Esophagus muscularis mucosa (tissue), 4 donors: ENCODE measurements at regions not wholly inside any gene's neighbourhood (a gene's known extent, or its start where the extent isn't known, plus 50 kb on each side); places are given as distances from the start of the nearest gene placed in this dataset.
A peak's percentile ranks its signal among the peaks of the same experiment; 100 is the strongest.

ENCODE experiments used
- DNase-seq: peaks from one replicate; pipeline ENCODE4 v3.0.0-alpha.2; 2017; ENCODE audit errors: extremely low spot score
- H3K27ac ChIP-seq, 4 donors: fragments of 200-600 bp; sonication (generic); replicated peaks in 1 of 4; 1 replicate in 3 of 4; 2 replicates in 1 of 4; pipeline ENCODE4 v1.5.1; 2016 to 2019; ENCODE audit warnings: mild to moderate bottlenecking in 1 of 4
- H3K27me3 ChIP-seq, 4 donors: fragments of 200-600 bp; sonication (generic); one replicate each; pipeline versions ENCODE4 v1.5.1 to v1.6.0; 2016 to 2019
- H3K36me3 ChIP-seq, 4 donors: fragments of 200-600 bp; sonication (generic); one replicate each; pipeline ENCODE4 v1.5.1; 2016 to 2019
- H3K4me1 ChIP-seq, 4 donors: fragments of 200-600 bp; sonication (generic); one replicate each; pipeline ENCODE4 v1.5.1; 2016 to 2019
- H3K4me3 ChIP-seq, 4 donors: fragments of 200-600 bp; sonication (generic); 1 replicate in 2 of 4; 2 replicates in 2 of 4; pipeline ENCODE4 v1.5.1; 2016 to 2019; ENCODE audit warnings: mild to moderate bottlenecking in 4 of 4, moderate library complexity in 1 of 4
- H3K9me3 ChIP-seq, 4 donors: fragments of 200-600 bp; sonication (generic); 1 replicate in 3 of 4; 2 replicates in 1 of 4; pipeline ENCODE4 v1.5.1; 2016 to 2019
- EP300 ChIP-seq: sonication (generic); formaldehyde crosslinking; IDR thresholded peaks from one replicate; pipeline ENCODE4 v1.6.1; 2017; ENCODE audit warnings: antibody characterized with exemption
- POLR2A ChIP-seq: fragments of 450-650 bp; IDR thresholded peaks from one replicate; pipeline ENCODE4 v1.6.1; 2017; ENCODE audit warnings: antibody characterized with exemption, moderate library complexity, mild to moderate bottlenecking, low read depth
- POLR2AphosphoS5 ChIP-seq, 2 donors: sonication (generic); formaldehyde crosslinking; IDR thresholded peaks; one replicate each; pipeline ENCODE4 v1.6.1; 2017; ENCODE audit warnings: antibody characterized with exemption in 2 of 2
- WGBS: methylation state at CpG from one replicate; pipeline ENCODE4 v1.1.5; 2018; 5-methylcytosine and 5-hydroxymethylcytosine counted together
- intact Hi-C: fragments of 100-400 bp; cut with DNase I; formaldehyde crosslinking; loops from one replicate; pipeline ENCODE4 v1.15.1; 2023
- TF ChIP-seq, protein P1 (sequence below), 3 experiments: fragments of 200-600 bp in 2 of 3; fragments of 450-650 bp in 1 of 3; sonication (generic) in 2 of 3; IDR thresholded peaks; one replicate each; pipeline ENCODE4 v1.5.1; 2017 to 2019; ENCODE audit warnings: antibody characterized with exemption in 3 of 3, mild to moderate bottlenecking in 2 of 3, moderate library complexity in 1 of 3

DNA sequence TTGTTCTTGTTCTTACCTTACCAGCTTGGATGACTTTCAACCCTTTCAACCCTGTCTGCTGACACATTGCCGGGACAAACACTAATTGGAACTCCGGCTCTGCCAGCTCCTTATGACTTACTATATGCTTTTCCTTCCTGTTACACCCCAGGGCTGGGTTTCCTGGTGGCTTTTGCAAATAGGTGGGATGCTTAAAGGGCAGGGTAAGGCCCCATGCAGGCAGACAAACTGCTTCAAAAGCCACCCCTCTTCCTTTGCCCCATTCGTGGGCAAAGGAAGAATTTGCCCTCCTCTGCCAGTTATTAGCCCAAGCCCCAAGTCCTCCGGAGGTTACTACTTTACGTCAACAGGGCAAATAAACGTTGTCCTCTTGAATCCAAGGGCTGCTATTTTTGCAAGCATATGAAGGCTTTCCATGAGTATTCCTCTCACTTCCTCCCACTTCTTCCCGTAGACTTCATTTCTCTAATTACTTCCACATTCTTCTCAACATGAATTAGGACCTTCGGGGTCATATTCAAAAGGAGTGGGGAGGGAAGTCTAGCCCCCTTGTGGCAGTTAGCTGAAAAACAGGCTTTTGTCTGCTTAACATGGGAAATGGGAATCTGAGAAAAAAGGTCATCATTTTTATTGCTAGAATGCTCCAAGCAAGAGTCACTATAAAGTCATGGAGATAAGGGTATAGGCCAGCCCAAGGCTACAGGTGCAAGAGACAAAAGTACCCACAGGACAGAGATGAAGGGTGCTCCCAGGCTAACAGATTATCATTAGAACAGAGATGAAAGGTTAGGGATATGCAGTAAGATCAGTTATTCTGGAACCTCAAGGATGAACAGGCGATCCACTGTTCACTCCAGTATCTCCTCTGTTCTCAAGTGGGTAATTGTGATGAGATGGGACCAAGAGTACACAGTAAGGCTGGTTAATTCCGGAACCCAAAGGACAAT is 56.3 kb upstream of the FSTL1 start:
- 53% methylated on average over 10 of the region's 10 CpGs for WGBS
- TF ChIP-seq EP300, result no peak
- TF ChIP-seq, protein P1, sequence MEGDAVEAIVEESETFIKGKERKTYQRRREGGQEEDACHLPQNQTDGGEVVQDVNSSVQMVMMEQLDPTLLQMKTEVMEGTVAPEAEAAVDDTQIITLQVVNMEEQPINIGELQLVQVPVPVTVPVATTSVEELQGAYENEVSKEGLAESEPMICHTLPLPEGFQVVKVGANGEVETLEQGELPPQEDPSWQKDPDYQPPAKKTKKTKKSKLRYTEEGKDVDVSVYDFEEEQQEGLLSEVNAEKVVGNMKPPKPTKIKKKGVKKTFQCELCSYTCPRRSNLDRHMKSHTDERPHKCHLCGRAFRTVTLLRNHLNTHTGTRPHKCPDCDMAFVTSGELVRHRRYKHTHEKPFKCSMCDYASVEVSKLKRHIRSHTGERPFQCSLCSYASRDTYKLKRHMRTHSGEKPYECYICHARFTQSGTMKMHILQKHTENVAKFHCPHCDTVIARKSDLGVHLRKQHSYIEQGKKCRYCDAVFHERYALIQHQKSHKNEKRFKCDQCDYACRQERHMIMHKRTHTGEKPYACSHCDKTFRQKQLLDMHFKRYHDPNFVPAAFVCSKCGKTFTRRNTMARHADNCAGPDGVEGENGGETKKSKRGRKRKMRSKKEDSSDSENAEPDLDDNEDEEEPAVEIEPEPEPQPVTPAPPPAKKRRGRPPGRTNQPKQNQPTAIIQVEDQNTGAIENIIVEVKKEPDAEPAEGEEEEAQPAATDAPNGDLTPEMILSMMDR (IDR thresholded peaks at IDR 0.05), result peak; percentile 58 to 71 (median 65)
- Histone ChIP-seq H3K27me3 (no peaks in the 10 kb centered on the region), H3K27ac (peak overlapping the region in 3 of 4 donors; percentile 25 to 44 (median 40)), H3K36me3 (no peaks in the 10 kb centered on the region), H3K4me1 (peaks cover 16 to 27% (median 21%) of the 10 kb centered on the region in 4 donors), H3K9me3 (no peaks in the 10 kb centered on the region), H3K4me3 (peak overlapping the region in 2 of 4 donors; percentile 4 to 21)
- DNase-seq, result peak; percentile 91
- intact Hi-C loops, result loop anchor here (5.0 to 10.0 kb wide), 3 partner anchors 50 to 162 kb away; partner anchors contain the start of gene LRRC58

DNA sequence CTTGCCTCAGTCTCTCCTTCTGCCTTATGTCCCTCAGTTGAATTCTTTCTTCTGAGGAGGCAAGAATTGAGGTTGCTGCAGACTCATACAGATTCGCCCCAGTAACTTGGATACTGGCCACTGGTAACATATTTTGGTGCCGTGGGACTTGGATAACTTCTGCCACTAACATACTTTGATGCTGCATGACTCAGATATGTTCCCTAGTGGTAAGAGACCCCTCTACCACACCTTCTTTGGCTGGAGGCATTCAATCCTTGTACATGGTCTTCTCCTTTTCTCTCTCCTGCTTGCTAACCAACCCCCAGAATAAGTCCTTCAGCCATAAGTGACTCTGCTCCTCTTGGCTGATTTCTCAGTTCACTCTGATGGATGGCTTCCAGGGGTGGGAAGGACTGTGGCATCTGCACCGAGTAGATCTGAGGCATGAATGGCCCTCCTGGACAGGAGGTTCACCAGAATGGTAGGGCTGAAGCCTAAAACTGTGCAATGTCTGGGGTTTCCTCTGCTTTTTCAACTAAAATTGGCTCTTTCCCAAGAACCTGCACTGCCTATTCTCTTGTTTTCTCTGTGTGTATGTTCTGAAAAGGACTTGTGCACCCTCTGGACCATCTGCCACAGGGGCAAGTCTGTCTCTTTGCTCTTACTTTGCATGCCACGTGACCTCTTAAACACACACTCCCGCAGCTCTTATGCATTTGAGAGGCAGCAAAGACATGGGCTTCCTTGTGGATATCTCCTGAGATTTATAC is 55.5 kb upstream of the FSTL1 start:
- DNase-seq, result peak; percentile 47
- H3K27me3 ChIP-seq, result no peaks in the 10 kb centered on the region
- no peaks in the 10 kb centered on the region for H3K36me3 ChIP-seq
- no peaks in the 10 kb centered on the region for H3K9me3 ChIP-seq
- TF ChIP-seq, protein P1 (IDR thresholded peaks at IDR 0.05), result no peak
- TF ChIP-seq POLR2AphosphoS5 (IDR thresholded peaks at IDR 0.05) (no peak), EP300 (no peak), POLR2A (no peak)
- intact Hi-C loops, result loop anchor here (5.0 to 10.0 kb wide), 3 partner anchors 51 to 161 kb away; partner anchors contain the start of gene LRRC58
- H3K4me3 ChIP-seq, result no peak overlapping the region
- WGBS, result 39% methylated on average over 4 of the region's 5 CpGs
- H3K4me1 ChIP-seq, result peaks cover 16 to 22% (median 20%) of the 10 kb centered on the region in 4 donors
- peak overlapping the region in 3 of 4 donors; percentile 25 to 44 (median 40) for H3K27ac ChIP-seq

DNA sequence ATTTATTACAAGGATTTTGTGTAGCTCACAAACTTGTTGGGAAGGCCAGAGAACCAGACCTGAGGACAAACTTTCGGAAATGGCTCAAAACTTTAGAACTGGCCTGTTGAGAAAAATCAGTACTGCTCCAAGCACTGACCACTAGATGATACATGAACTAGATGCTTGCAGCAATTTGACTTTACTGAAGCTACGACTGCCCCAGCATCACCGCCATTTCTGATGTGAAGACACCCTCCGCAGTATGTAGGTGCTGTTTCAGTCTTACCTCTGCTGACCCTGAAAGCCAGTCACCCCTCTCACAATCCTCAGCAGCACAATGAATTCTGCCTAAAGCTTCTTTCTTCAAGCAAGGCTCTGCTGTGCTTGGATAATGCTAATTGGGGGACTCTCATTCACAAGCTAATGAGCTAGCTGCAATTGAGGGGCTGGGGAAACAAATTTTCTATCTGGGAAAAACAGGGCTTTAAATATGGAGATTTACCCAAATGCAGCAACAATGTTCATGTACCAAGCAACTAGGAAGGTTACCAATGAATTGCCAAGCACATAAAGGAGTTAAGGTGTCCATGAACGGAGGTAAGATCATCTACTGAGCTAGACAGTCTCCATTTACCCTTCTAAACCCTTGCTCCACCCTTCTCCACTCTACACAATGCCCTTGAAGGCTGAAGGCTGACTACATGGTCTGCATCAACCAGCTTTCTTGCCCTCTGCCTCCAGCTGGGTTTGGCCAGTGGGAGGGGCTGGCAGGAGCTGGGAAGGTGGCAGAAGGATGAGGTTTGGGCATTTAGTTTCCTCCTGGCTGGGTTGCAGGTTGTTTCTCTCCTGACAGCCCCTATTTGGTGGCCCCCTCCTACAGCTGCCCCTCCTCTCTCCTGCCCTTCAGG is 53.2 kb upstream of the FSTL1 start:
- no peaks in the 10 kb centered on the region for H3K27me3 ChIP-seq
- peaks cover 19 to 31% (median 24%) of the 10 kb centered on the region in 4 donors for H3K4me1 ChIP-seq
- no peak for TF ChIP-seq POLR2A
- no peak for TF ChIP-seq POLR2AphosphoS5 (IDR thresholded peaks at IDR 0.05)
- TF ChIP-seq, protein P1 (IDR thresholded peaks at IDR 0.05), result no peak
- TF ChIP-seq EP300, result no peak
- WGBS, result 93% methylated on average over 5 of the region's 5 CpGs
- H3K4me3 ChIP-seq, result no peak overlapping the region
- intact Hi-C loops, result loop anchor here (10.0 kb wide), 1 partner anchor 159 kb away; the partner anchor contains the start of gene LRRC58
- H3K27ac ChIP-seq, result no peak overlapping the region
- DNase-seq, result peak; percentile 68
- no peaks in the 10 kb centered on the region for H3K36me3 ChIP-seq
- H3K9me3 ChIP-seq, result no peaks in the 10 kb centered on the region

DNA sequence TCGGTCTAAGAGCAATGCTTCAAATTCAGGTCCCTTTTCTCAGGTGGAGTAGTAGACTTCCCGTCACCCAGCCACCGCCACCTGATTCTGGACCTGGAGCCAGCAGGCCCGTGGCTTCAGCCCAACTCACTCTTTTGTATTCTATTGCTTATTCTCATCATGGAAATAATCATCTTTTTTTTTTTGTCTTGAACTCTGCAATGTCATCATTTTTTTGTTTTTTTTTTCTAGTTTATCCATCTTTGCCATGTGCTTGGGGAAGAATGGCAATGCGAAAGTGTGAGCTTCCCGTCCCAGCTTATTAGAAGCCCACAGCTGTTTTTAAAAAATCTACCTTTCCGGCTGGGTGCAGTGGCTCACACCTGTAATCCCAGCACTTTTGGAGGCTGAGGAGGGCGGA is 51.3 kb upstream of the FSTL1 start:
- Histone ChIP-seq H3K4me1 (peaks cover 21 to 42% (median 37%) of the 10 kb centered on the region in 4 donors), H3K9me3 (no peaks in the 10 kb centered on the region), H3K36me3 (no peaks in the 10 kb centered on the region), H3K27ac (no peak overlapping the region), H3K4me3 (no peak overlapping the region), H3K27me3 (no peaks in the 10 kb centered on the region)
- intact Hi-C loops, result loop anchor here (10.0 kb wide), 1 partner anchor 157 kb away; the partner anchor contains the start of gene LRRC58
- peak; percentile 45 for DNase-seq
- 93% methylated on average over 8 of the region's 8 CpGs for WGBS
- TF ChIP-seq, protein P1 (IDR thresholded peaks at IDR 0.05), result no peak
